H9 (cell line): ENCODE measurements at regions not wholly inside any gene's neighbourhood (a gene's known extent, or its start where the extent isn't known, plus 50 kb on each side); places are given as distances from the start of the nearest gene placed in this dataset.

ENCODE experiments used
- DNase-seq: peaks from one replicate; pipeline ENCODE4 v3.0.0-alpha.2; 2017
- H2AFZ ChIP-seq: one replicate; pipeline ENCODE4 v1.6.1; 2013; ENCODE audit warnings: mild to moderate bottlenecking, low read length, control low read depth, moderate library complexity
- H2AK5ac ChIP-seq: 2 replicates; pipeline ENCODE4 v1.6.1; 2013; ENCODE audit warnings: low read length, control low read depth, mixed read lengths; ENCODE audit not compliant: insufficient read length
- H2BK120ac ChIP-seq: one replicate; pipeline ENCODE4 v1.6.1; 2013; ENCODE audit warnings: low read depth, mild to moderate bottlenecking, low read length, control low read depth, inconsistent platforms; ENCODE audit not compliant: poor library complexity, severe bottlenecking
- H2BK12ac ChIP-seq: 2 replicates; pipeline ENCODE4 v1.6.1; 2013; ENCODE audit warnings: low read length, control low read depth, mixed read lengths, low read depth; ENCODE audit not compliant: insufficient read length
- H2BK15ac ChIP-seq: 2 replicates; pipeline ENCODE4 v1.6.1; 2013; ENCODE audit warnings: low read depth, low read length, control low read depth
- H2BK20ac ChIP-seq: one replicate; pipeline ENCODE4 v1.6.1; 2013; ENCODE audit warnings: low read depth, mild to moderate bottlenecking, low read length, control low read depth, inconsistent platforms; ENCODE audit not compliant: poor library complexity, severe bottlenecking
- H2BK5ac ChIP-seq: 2 replicates; pipeline ENCODE4 v1.6.1; 2013; ENCODE audit warnings: low read length, control low read depth, mixed read lengths; ENCODE audit not compliant: insufficient read length
- H3K14ac ChIP-seq: 2 replicates; pipeline ENCODE4 v1.6.1; 2013; ENCODE audit warnings: low read length, control low read depth; ENCODE audit not compliant: insufficient read depth
- H3K18ac ChIP-seq: 2 replicates; pipeline ENCODE4 v1.6.1; 2013; ENCODE audit warnings: low read depth, mild to moderate bottlenecking, mixed read lengths, low read length, control low read depth; ENCODE audit not compliant: insufficient read length
- H3K23ac ChIP-seq: 2 replicates; pipeline ENCODE4 v1.6.1; 2013; ENCODE audit warnings: low read length, control low read depth, mixed read lengths, low read depth; ENCODE audit not compliant: insufficient read length
- H3K23me2 ChIP-seq: 2 replicates; pipeline ENCODE4 v1.6.1; 2013; ENCODE audit warnings: low read depth, mild to moderate bottlenecking, mixed read lengths, low read length, control low read depth; ENCODE audit not compliant: insufficient read length, poor library complexity, severe bottlenecking
- H3K27ac ChIP-seq: 2 replicates; pipeline ENCODE4 v1.5.1; 2013; ENCODE audit warnings: low read length, control low read depth, mixed read lengths, low read depth; ENCODE audit not compliant: insufficient read length
- H3K27me3 ChIP-seq: 2 replicates; pipeline ENCODE4 v1.6.1; 2013; ENCODE audit warnings: low read length, control low read depth, inconsistent platforms; ENCODE audit not compliant: insufficient read depth
- H3K4ac ChIP-seq: 2 replicates; pipeline ENCODE4 v1.6.1; 2013; ENCODE audit warnings: low read depth, mild to moderate bottlenecking, control low read depth, inconsistent platforms, low read length, moderate library complexity
- H3K4me1 ChIP-seq: 2 replicates; pipeline ENCODE4 v1.6.1; 2013; ENCODE audit warnings: low read length, control low read depth, inconsistent platforms; ENCODE audit not compliant: insufficient read depth
- H3K4me2 ChIP-seq: 2 replicates; pipeline ENCODE4 v1.6.1; 2013; ENCODE audit warnings: low read length, control low read depth, mixed read lengths; ENCODE audit not compliant: insufficient read length, insufficient read depth
- H3K56ac ChIP-seq: 2 replicates; pipeline ENCODE4 v1.6.1; 2013; ENCODE audit warnings: low read depth, mild to moderate bottlenecking, mixed read lengths, low read length, control low read depth; ENCODE audit not compliant: insufficient read length
- H3K79me1 ChIP-seq: 2 replicates; pipeline ENCODE4 v1.6.1; 2013; ENCODE audit warnings: low read depth, mild to moderate bottlenecking, moderate library complexity, low read length, control low read depth, inconsistent platforms; ENCODE audit not compliant: insufficient read depth, poor library complexity, severe bottlenecking
- H3K79me2 ChIP-seq: 2 replicates; pipeline ENCODE4 v1.6.1; 2013; ENCODE audit warnings: low read length, control low read depth, inconsistent platforms; ENCODE audit not compliant: insufficient read depth
- H3K9ac ChIP-seq: 2 replicates; pipeline ENCODE4 v1.6.1; 2013; ENCODE audit warnings: low read length, control low read depth, mixed read lengths; ENCODE audit not compliant: insufficient read length; ENCODE audit errors: extremely low read depth
- H3K9me3 ChIP-seq: one replicate; pipeline ENCODE4 v1.6.1; 2013; ENCODE audit warnings: low read depth, low read length, inconsistent platforms; ENCODE audit not compliant: control insufficient read depth
- H3T11ph ChIP-seq: one replicate; pipeline ENCODE4 v1.6.1; 2013; ENCODE audit warnings: mild to moderate bottlenecking, low read length, control low read depth, inconsistent platforms
- H4K20me1 ChIP-seq: one replicate; pipeline ENCODE4 v1.6.1; 2013; ENCODE audit not compliant: control insufficient read depth, insufficient read length, insufficient read depth
- H4K5ac ChIP-seq: 2 replicates; pipeline ENCODE4 v1.6.1; 2013; ENCODE audit warnings: low read depth, mild to moderate bottlenecking, mixed read lengths, low read length, control low read depth; ENCODE audit not compliant: insufficient read length
- H4K8ac ChIP-seq: replicated peaks from 2 replicates; pipeline ENCODE4 v1.6.1; 2013; ENCODE audit warnings: low read length, control low read depth, mixed read lengths, low read depth; ENCODE audit not compliant: insufficient read length
- H4K91ac ChIP-seq: 2 replicates; pipeline ENCODE4 v1.6.1; 2013; ENCODE audit warnings: low read depth, mild to moderate bottlenecking, moderate library complexity, mixed read lengths, low read length, control low read depth; ENCODE audit not compliant: insufficient read length
- H3K27ac Mint-ChIP-seq, 3 experiments: 2 replicates in 2 of 3; 3 replicates in 1 of 3; pipeline ENCODE4 v1.8.0; 2020 to 2021; ENCODE audit warnings: mixed read lengths in 3 of 3, mild to moderate bottlenecking in 1 of 3, moderate library complexity in 1 of 3
- H3K27me3 Mint-ChIP-seq: 2 replicates; pipeline ENCODE4 v1.8.0; 2021; ENCODE audit warnings: low read depth, mild to moderate bottlenecking, moderate library complexity, mixed read lengths
- H3K36me3 Mint-ChIP-seq, 3 experiments: 2 replicates in 2 of 3; 3 replicates in 1 of 3; pipeline ENCODE4 v1.8.0; 2020 to 2021; ENCODE audit warnings: low read depth in 3 of 3, mixed read lengths in 3 of 3; ENCODE audit not compliant: insufficient read depth in 1 of 3
- H3K4me1 Mint-ChIP-seq, 2 experiments: 2 replicates each; pipeline ENCODE4 v1.8.0; 2020; ENCODE audit warnings: mixed read lengths in 2 of 2
- H3K4me3 Mint-ChIP-seq, 2 experiments: 2 replicates in 1 of 2; 3 replicates in 1 of 2; pipeline ENCODE4 v1.8.0; 2020 to 2021; ENCODE audit warnings: mild to moderate bottlenecking in 2 of 2, mixed read lengths in 2 of 2, moderate library complexity in 1 of 2
- H3K9me3 Mint-ChIP-seq, 2 experiments: 2 replicates in 1 of 2; 3 replicates in 1 of 2; pipeline ENCODE4 v1.8.0; 2020; ENCODE audit warnings: mild to moderate bottlenecking in 2 of 2, mixed read lengths in 2 of 2, moderate library complexity in 1 of 2
- CTCF ChIP-seq: fragments of 200-600 bp; sonication (generic); conservative IDR thresholded peaks from 3 replicates; pipeline ENCODE4 v1.8.0; 2021; ENCODE audit warnings: antibody characterized with exemption, mild to moderate bottlenecking
- WGBS: extraction: QIAGEN DNeasy Blood & Tissue Kit; methylation state at CpG from one replicate; pipeline ENCODE4 v1.1.7; 2013; ENCODE audit warnings: missing lambda C conversion rate, low lambda C conversion rate, mixed read lengths; ENCODE audit not compliant: insufficient read length; ENCODE audit errors: extremely low coverage; 5-methylcytosine and 5-hydroxymethylcytosine counted together

- no peak overlapping the region for H2BK5ac ChIP-seq
- no peak overlapping the region for H3K4me2 ChIP-seq
- no peak overlapping the region for H3K56ac ChIP-seq
- H4K5ac ChIP-seq, result no peak overlapping the region
- DNase-seq, result peak; percentile 68
- no peaks in the 10 kb centered on the region for H4K20me1 ChIP-seq
- peak; percentile 92 for TF ChIP-seq CTCF
- Mint-ChIP-seq H3K4me1 (peaks cover 15 to 18% of the 10 kb centered on the region in 2 experiments), H3K36me3 (no peaks in the 10 kb centered on the region), H3K27me3 (no peaks in the 10 kb centered on the region), H3K4me3 (no peak overlapping the region), H3K27ac (peak overlapping the region in 1 of 3 experiments; percentile 3; a peak in 1 of 7 replicates), H3K9me3 (no peaks in the 10 kb centered on the region)
- H3K23ac ChIP-seq, result no peak overlapping the region
- no CpG with 5 or more reads among the region's 1 CpG for WGBS
- no peak overlapping the region for H2AK5ac ChIP-seq
- H3K27me3 ChIP-seq, result no peaks in the 10 kb centered on the region
- H3K23me2 ChIP-seq, result no peaks in the 10 kb centered on the region
- H3K4ac ChIP-seq, result no peak overlapping the region
- no peak overlapping the region for H2AFZ ChIP-seq
- no peak overlapping the region for H3T11ph ChIP-seq
- H2BK20ac ChIP-seq, result no peak overlapping the region
- H3K27ac ChIP-seq, result no peak overlapping the region
- H2BK120ac ChIP-seq, result no peak overlapping the region
- H2BK15ac ChIP-seq, result no peak overlapping the region
- no peak overlapping the region for H4K8ac ChIP-seq
- no peak overlapping the region for H3K18ac ChIP-seq
- no peaks in the 10 kb centered on the region for H3K9me3 ChIP-seq
- no peak overlapping the region for H3K9ac ChIP-seq
- no peaks in the 10 kb centered on the region for H3K79me1 ChIP-seq
- no peak overlapping the region for H3K14ac ChIP-seq
- H2BK12ac ChIP-seq, result no peak overlapping the region
- H3K79me2 ChIP-seq, result no peaks in the 10 kb centered on the region
- no peak overlapping the region for H4K91ac ChIP-seq
- 0 out of 2 replicates have a peak, but pooled peaks cover 6% of the 10 kb centered on the region for H3K4me1 ChIP-seq
Measured at GRCh38 chr6:134640975-134641429, 308.9 kb downstream of the ALDH8A1 start.
